Thoracic aorta (tissue), 2 donors: ENCODE measurements at regions not wholly inside any gene's neighbourhood (a gene's known extent, or its start where the extent isn't known, plus 50 kb on each side); places are given as distances from the start of the nearest gene placed in this dataset.

Source experiments
- ATAC-seq: fragments of 150-250 bp; one replicate; pipeline ENCODE4 v1.8.0; 2017; ENCODE audit warnings: low read depth; ENCODE audit not compliant: insufficient number of reproducible peaks, low FRiP score
- DNase-seq: peaks from one replicate; pipeline ENCODE4 v3.0.0-alpha.2; 2020; ENCODE audit warnings: low spot score
- H3K27ac ChIP-seq, 2 donors: fragments of 200-600 bp; sonication (generic); 1 replicate in 1 of 2; 2 replicates in 1 of 2; pipeline ENCODE4 v1.5.1; 2016; ENCODE audit warnings: mild to moderate bottlenecking in 2 of 2, moderate library complexity in 2 of 2
- H3K27me3 ChIP-seq: fragments of 200-600 bp; sonication (generic); replicated peaks from 2 replicates; pipeline ENCODE4 v1.6.0; 2016; ENCODE audit warnings: mild to moderate bottlenecking; ENCODE audit not compliant: insufficient read depth
- H3K36me3 ChIP-seq: fragments of 200-600 bp; sonication (generic); one replicate; pipeline ENCODE4 v1.5.1; 2016
- H3K4me1 ChIP-seq, 2 donors: fragments of 200-600 bp; sonication (generic); 1 replicate in 1 of 2; 2 replicates in 1 of 2; pipeline versions ENCODE4 v1.5.1 to v1.6.0; 2016; ENCODE audit warnings: low read depth in 2 of 2, mild to moderate bottlenecking in 1 of 2; ENCODE audit not compliant: control insufficient read depth in 1 of 2
- H3K4me3 ChIP-seq: fragments of 200-600 bp; sonication (generic); 2 replicates; pipeline ENCODE4 v1.5.1; 2016; ENCODE audit warnings: mild to moderate bottlenecking
- H3K9me3 ChIP-seq: fragments of 200-600 bp; sonication (generic); 2 replicates; pipeline ENCODE4 v1.5.1; 2016
- CTCF ChIP-seq: fragments of 200-600 bp; sonication (generic); IDR thresholded peaks from one replicate; pipeline ENCODE4 v1.5.1; 2019; ENCODE audit warnings: antibody characterized with exemption

GRCh38 chr6:104601131-104601651 is 258.5 kb downstream of the HACE1 start:
- Histone ChIP-seq H3K27ac (no peak overlapping the region), H3K4me3 (no peak overlapping the region), H3K4me1 (peaks cover 3 to 19% of the 10 kb centered on the region in 2 donors), H3K36me3 (no peaks in the 10 kb centered on the region), H3K9me3 (no peaks in the 10 kb centered on the region), H3K27me3 (no peaks in the 10 kb centered on the region)
- DNase-seq: no peak
- no peak for TF ChIP-seq CTCF
- ATAC-seq: no peak

GRCh38 chr6:104600639-104600931 is 259.1 kb downstream of the HACE1 start:
- Histone ChIP-seq H3K27ac (no peak overlapping the region), H3K27me3 (no peaks in the 10 kb centered on the region), H3K4me3 (no peak overlapping the region), H3K36me3 (no peaks in the 10 kb centered on the region), H3K4me1 (peaks cover 3 to 19% of the 10 kb centered on the region in 2 donors), H3K9me3 (no peaks in the 10 kb centered on the region)
- no peak for DNase-seq
- no peak for TF ChIP-seq CTCF
- no peak for ATAC-seq

DNA sequence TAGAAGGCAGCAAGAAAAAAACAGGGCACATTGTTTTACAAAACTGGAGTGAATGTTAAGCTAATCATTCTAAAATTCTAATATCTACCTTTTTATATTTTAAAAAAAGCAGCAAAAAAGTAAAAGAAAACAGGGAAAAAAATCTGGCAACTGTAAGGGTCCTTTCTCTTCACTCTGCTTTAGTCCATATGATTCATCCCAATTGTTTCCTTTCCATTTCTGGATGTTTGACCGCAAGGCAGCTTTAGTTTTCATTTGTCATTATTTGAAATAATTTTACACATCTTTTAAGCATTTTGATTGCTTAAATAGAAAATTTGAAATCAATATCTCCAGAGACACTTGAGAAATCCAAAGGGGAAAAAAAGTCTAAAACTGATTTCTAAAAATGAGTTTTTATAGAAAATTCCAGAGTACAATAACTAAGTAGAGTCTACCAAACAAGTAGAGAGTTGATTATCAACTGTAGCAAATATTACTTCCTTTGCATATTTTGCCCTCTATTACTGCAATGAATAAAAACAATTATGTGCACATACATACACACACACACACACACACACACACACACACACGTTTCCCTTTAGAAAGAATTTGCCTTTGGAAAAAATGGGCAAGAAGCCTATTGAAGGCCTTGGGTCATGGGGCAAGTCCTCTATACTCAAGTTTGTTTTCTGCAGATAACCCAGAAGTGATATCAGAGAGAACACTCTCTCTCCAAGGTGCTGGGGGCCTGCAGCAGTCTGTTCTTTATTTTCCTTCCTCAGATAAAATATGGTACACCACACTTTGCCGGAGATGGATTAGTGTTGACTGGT is 259.7 kb downstream of the HACE1 start:
- H3K27me3 ChIP-seq: no peaks in the 10 kb centered on the region
- H3K27ac ChIP-seq: no peak overlapping the region
- H3K4me1 ChIP-seq: peaks cover 3 to 19% of the 10 kb centered on the region in 2 donors
- ATAC-seq (no peak), DNase-seq (no peak)
- no peak overlapping the region for H3K4me3 ChIP-seq
- no peaks in the 10 kb centered on the region for H3K9me3 ChIP-seq
- TF ChIP-seq CTCF: no peak
- H3K36me3 ChIP-seq: no peaks in the 10 kb centered on the region

DNA sequence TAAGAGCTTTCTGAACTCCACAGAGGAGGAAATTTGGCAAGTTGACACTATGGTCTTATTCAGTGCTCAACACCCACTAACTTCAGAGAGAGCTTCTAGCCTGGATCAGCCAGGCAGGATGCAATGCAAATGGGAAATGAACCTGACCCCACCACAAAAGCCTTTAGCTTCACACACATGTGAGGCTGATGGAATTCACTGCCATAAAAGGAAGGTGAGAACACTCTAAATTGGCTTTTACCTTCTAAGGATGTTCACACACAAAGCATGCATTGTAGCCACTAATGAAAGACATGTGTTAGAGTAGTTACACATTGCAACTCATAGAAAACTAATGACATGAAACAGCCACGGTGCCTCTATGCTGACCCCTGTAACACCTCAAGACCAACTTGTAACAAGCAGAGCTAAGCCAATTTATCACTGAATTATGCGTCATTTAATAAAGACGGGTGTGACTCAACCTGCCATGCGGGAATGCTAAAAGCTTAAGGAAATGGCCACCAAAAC is 262.1 kb downstream of the HACE1 start:
- TF ChIP-seq CTCF: no peak
- Histone ChIP-seq H3K27ac (no peak overlapping the region), H3K4me3 (no peak overlapping the region), H3K4me1 (peaks cover 3 to 14% of the 10 kb centered on the region in 2 donors), H3K27me3 (no peaks in the 10 kb centered on the region), H3K36me3 (no peaks in the 10 kb centered on the region), H3K9me3 (no peaks in the 10 kb centered on the region)
- no peak for ATAC-seq
- DNase-seq: no peak

- H3K27ac ChIP-seq: no peak overlapping the region
- no peak for TF ChIP-seq CTCF
- no peaks in the 10 kb centered on the region for H3K27me3 ChIP-seq
- H3K4me1 ChIP-seq: no peaks in the 10 kb centered on the region
- DNase-seq (no peak), ATAC-seq (no peak)
- no peaks in the 10 kb centered on the region for H3K9me3 ChIP-seq
- H3K36me3 ChIP-seq: no peaks in the 10 kb centered on the region
- H3K4me3 ChIP-seq: no peak overlapping the region
Observed at GRCh38 chr6:104596091-104596490, 263.6 kb downstream of the HACE1 start.
